ENCODE measurements at regions not wholly inside any gene's neighbourhood (a gene's known extent, or its start where the extent isn't known, plus 50 kb on each side); places are given as distances from the start of the nearest gene placed in this dataset.

DNA sequence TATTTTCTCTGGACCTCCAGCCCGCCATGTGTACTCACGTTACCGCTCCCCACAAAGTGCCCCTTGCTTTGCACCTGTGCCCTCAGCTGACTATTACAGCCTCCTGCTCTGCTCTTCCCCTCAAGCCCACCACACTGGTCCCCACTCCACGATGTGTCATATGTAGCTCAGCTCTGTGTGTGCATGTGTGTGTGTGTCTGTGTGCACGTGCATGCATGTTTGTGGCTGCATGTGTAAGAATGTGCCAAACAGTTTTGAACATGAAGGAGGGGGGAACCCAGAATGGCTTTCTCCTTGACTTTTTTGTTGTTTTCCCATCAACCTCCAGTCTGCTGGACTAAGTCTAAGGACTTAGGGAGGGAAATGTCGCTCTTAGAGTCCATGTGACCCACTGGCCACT is 54.8 kb upstream of the BTRC start:
- Histone ChIP-seq H3K36me3 (ENCODE audit: insufficient read depth, insufficient read length, low read length) (no peaks in the 10 kb centered on the region), H3K9me3 (ENCODE audit: insufficient read depth, low read length) (no peaks in the 10 kb centered on the region), H3K4me1 (ENCODE audit: insufficient read depth, insufficient read length) (peaks cover 2% of the 10 kb centered on the region), H3K4me3 (ENCODE audit: insufficient read length, low read depth) (no peak overlapping the region), H3K27me3 (ENCODE audit: insufficient read depth, insufficient read length) (peaks cover 45% of the 10 kb centered on the region), H3K9ac (ENCODE audit: insufficient read length, low read depth) (no peak overlapping the region)
- DNase-seq (ENCODE audit: low read depth, low spot score), result no peak
- TF ChIP-seq YY1 (IDR thresholded peaks at IDR 0.05; ENCODE audit: insufficient read depth, insufficient read length) (no peak), SUZ12 (IDR thresholded peaks at IDR 0.05; ENCODE audit: extremely low read depth, insufficient read depth, insufficient read length) (no peak), ZNF274 (IDR thresholded peaks at IDR 0.05; ENCODE audit: low read depth, low read length) (no peak)

DNA sequence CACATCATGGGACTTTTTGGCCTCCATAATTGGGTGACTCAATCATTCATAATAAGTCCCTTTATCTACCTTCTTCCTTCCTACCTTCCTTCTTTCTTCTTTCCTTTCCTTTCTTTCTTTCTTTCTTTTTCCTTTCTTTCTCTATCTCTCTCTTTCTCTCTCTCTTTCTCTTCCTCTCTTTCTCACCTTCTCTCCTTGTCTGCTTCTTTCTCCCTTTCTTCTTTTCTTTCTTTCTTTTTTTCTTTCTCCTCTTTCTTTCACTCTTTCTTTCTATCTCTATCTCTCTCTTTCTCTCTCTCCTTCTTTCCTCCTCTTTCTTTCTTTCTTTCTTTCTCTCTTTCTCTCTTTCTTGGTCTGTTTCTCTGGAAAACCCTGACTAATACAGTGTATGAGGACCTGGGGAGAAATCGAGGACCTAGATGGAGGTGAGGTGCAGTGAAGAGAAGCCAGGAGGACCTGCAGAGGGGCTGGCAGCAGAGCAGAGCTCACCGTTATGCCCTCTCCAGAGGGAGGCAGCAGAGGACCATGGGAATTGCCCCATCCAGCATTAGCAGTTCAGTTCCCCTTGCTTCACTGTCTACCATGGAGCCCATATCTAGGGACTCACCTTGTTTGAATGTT is 52.7 kb upstream of the BTRC start:
- TF ChIP-seq SUZ12 (IDR thresholded peaks at IDR 0.05; ENCODE audit: extremely low read depth, insufficient read depth, insufficient read length) (no peak), ZNF274 (IDR thresholded peaks at IDR 0.05; ENCODE audit: low read depth, low read length) (no peak), YY1 (IDR thresholded peaks at IDR 0.05; ENCODE audit: insufficient read depth, insufficient read length) (no peak)
- no peaks in the 10 kb centered on the region for H3K36me3 ChIP-seq (ENCODE audit: insufficient read depth, insufficient read length, low read length)
- H3K9ac ChIP-seq (ENCODE audit: insufficient read length, low read depth), result no peak overlapping the region
- no peak for DNase-seq (ENCODE audit: low read depth, low spot score)
- H3K9me3 ChIP-seq (ENCODE audit: insufficient read depth, low read length), result no peaks in the 10 kb centered on the region
- H3K4me3 ChIP-seq (ENCODE audit: insufficient read length, low read depth), result no peak overlapping the region
- H3K4me1 ChIP-seq (ENCODE audit: insufficient read depth, insufficient read length), result no peaks in the 10 kb centered on the region
- peaks cover 28% of the 10 kb centered on the region for H3K27me3 ChIP-seq (ENCODE audit: insufficient read depth, insufficient read length)

DNA sequence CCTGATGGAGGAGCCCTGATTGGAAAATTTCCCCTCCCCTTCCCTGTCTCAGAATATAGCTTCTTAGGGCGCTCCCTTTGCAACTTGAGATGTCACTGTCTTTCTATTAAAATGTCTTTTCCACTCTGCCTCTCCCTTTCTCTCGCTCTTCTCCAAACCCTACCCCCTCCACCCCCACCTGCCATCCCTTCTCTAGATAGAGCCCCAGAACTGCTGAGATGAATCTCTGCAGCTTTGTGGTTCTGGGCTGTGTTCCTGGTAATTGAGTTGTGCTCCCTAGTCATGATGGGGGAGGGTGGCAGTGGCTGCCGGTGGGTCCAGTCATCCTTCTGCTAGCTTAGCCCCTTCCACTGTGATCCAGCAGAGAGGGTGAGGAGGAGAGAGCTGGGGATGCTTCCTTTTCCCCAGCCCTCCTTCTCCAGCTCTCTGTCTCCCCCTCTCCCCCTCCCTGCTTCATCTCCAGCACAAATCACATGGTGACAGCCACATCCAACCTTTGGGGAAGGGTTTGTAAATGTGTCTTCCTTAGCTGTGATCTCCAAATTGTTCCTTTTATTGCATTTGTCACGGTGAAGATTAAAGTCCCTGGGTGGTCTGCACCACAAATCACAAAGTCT is 50.8 kb upstream of the BTRC start:
- Histone ChIP-seq H3K9me3 (ENCODE audit: insufficient read depth, low read length) (no peaks in the 10 kb centered on the region), H3K36me3 (ENCODE audit: insufficient read depth, insufficient read length, low read length) (no peaks in the 10 kb centered on the region), H3K9ac (ENCODE audit: insufficient read length, low read depth) (no peak overlapping the region), H3K4me1 (ENCODE audit: insufficient read depth, insufficient read length) (no peaks in the 10 kb centered on the region), H3K27me3 (ENCODE audit: insufficient read depth, insufficient read length) (peaks cover 21% of the 10 kb centered on the region), H3K4me3 (ENCODE audit: insufficient read length, low read depth) (no peak overlapping the region)
- DNase-seq (ENCODE audit: low read depth, low spot score), result no peak
- TF ChIP-seq SUZ12 (IDR thresholded peaks at IDR 0.05; ENCODE audit: extremely low read depth, insufficient read depth, insufficient read length) (no peak), ZNF274 (IDR thresholded peaks at IDR 0.05; ENCODE audit: low read depth, low read length) (no peak), YY1 (IDR thresholded peaks at IDR 0.05; ENCODE audit: insufficient read depth, insufficient read length) (no peak)
